GM06990 (cell line): ENCODE measurements at regions not wholly inside any gene's neighbourhood (a gene's known extent, or its start where the extent isn't known, plus 50 kb on each side); places are given as distances from the start of the nearest gene placed in this dataset.

ENCODE experiments used
- DNase-seq: peaks from one replicate; pipeline ENCODE4 v3.0.0-alpha.2; 2011; ENCODE audit not compliant: insufficient read length; ENCODE audit errors: extremely low read depth
- H3K27me3 ChIP-seq: replicated peaks from 2 replicates; pipeline ENCODE4 v1.6.0; 2011; ENCODE audit warnings: low read length; ENCODE audit not compliant: control insufficient read depth, insufficient read depth
- H3K36me3 ChIP-seq: 2 replicates; pipeline ENCODE4 v1.5.1; 2011; ENCODE audit warnings: low read length; ENCODE audit not compliant: control insufficient read depth, insufficient read depth
- H3K4me3 ChIP-seq: replicated peaks from 2 replicates; pipeline ENCODE4 v1.5.1; 2011; ENCODE audit warnings: low read depth, mild to moderate bottlenecking, control low read depth, low read length
- TF ChIP-seq, protein P1 (sequence below): IDR thresholded peaks from 2 replicates; pipeline ENCODE4 v1.5.1; 2011; ENCODE audit warnings: low read length, control low read depth, mild to moderate bottlenecking, inconsistent platforms; ENCODE audit not compliant: insufficient read depth, poor library complexity, severe bottlenecking

GRCh38 chr4:156661555-156661954, 310.0 kb downstream of the PDGFC start:
- no peak for DNase-seq
- Histone ChIP-seq H3K4me3 (no peak overlapping the region), H3K36me3 (no peaks in the 10 kb centered on the region), H3K27me3 (no peaks in the 10 kb centered on the region)
- TF ChIP-seq, protein P1, sequence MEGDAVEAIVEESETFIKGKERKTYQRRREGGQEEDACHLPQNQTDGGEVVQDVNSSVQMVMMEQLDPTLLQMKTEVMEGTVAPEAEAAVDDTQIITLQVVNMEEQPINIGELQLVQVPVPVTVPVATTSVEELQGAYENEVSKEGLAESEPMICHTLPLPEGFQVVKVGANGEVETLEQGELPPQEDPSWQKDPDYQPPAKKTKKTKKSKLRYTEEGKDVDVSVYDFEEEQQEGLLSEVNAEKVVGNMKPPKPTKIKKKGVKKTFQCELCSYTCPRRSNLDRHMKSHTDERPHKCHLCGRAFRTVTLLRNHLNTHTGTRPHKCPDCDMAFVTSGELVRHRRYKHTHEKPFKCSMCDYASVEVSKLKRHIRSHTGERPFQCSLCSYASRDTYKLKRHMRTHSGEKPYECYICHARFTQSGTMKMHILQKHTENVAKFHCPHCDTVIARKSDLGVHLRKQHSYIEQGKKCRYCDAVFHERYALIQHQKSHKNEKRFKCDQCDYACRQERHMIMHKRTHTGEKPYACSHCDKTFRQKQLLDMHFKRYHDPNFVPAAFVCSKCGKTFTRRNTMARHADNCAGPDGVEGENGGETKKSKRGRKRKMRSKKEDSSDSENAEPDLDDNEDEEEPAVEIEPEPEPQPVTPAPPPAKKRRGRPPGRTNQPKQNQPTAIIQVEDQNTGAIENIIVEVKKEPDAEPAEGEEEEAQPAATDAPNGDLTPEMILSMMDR: no peak

GRCh38 chr4:156660465-156660864, 311.1 kb downstream of the PDGFC start:
- H3K27me3 ChIP-seq: no peaks in the 10 kb centered on the region
- DNase-seq: no peak
- no peaks in the 10 kb centered on the region for H3K36me3 ChIP-seq
- TF ChIP-seq, protein P1: no peak
- H3K4me3 ChIP-seq: no peak overlapping the region

GRCh38 chr4:156659983-156660382, 311.6 kb downstream of the PDGFC start:
- Histone ChIP-seq H3K36me3 (no peaks in the 10 kb centered on the region), H3K27me3 (no peaks in the 10 kb centered on the region), H3K4me3 (no peak overlapping the region)
- TF ChIP-seq, protein P1: no peak
- no peak for DNase-seq

DNA sequence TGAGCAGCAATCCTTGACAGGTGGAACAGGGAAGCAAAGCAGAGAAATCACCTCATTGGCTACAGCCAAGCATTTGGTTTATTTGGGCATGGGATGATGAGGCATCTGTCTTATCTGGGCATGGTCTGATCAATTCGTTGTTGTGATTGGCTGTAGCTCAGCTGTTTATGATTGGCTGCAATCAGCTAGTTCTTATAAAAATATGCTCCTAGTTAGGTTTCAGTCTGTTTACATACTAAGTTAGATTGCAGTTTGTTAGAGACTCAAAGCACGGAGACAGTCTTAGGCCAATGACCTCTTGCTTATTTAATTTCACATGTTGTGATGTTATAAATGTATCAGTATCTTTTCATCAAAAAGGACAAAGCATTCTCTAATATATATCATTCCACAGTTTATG, 312.0 kb downstream of the PDGFC start:
- TF ChIP-seq, protein P1: no peak
- no peak for DNase-seq
- H3K36me3 ChIP-seq: no peaks in the 10 kb centered on the region
- no peak overlapping the region for H3K4me3 ChIP-seq
- no peaks in the 10 kb centered on the region for H3K27me3 ChIP-seq

GRCh38 chr4:156656896-156657295, 314.7 kb downstream of the PDGFC start:
- DNase-seq: no peak
- Histone ChIP-seq H3K4me3 (no peak overlapping the region), H3K36me3 (no peaks in the 10 kb centered on the region), H3K27me3 (no peaks in the 10 kb centered on the region)
- TF ChIP-seq, protein P1: no peak

DNA sequence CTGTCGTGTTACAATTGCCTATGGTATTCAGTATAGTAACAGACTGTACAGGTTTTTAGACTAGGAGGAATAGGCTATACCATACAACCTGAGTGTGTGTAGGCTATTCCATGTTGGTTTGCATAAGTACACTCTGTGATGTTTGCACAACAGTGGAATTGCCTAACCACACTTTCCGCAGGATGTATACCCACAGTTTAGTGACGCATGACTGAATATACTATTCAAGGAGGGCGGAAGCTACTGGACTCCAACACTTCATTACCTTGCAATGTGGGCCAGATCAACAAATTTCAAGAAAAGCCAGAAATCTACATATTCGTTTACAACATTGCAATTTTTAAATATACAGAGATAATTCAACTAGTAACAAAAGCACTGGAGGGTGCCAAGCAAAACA, 317.2 kb downstream of the PDGFC start:
- TF ChIP-seq, protein P1: no peak
- no peaks in the 10 kb centered on the region for H3K27me3 ChIP-seq
- H3K4me3 ChIP-seq: no peak overlapping the region
- H3K36me3 ChIP-seq: no peaks in the 10 kb centered on the region
- DNase-seq: no peak
